Uterus (tissue), 2 donors: ENCODE measurements at regions not wholly inside any gene's neighbourhood (a gene's known extent, or its start where the extent isn't known, plus 50 kb on each side); places are given as distances from the start of the nearest gene placed in this dataset.

Experiments used
- CTCF ChIP-seq, 4 experiments: fragments of 200-600 bp in 2 of 4; fragments of 450-650 bp in 2 of 4; sonication (generic) in 2 of 4; IDR thresholded peaks; one replicate each; pipeline ENCODE4 v1.5.1; 2016 to 2019; ENCODE audit warnings: antibody characterized with exemption in 4 of 4, mild to moderate bottlenecking in 2 of 4, moderate library complexity in 1 of 4
- POLR2A ChIP-seq, 2 donors: fragments of 450-650 bp; IDR thresholded peaks; one replicate each; pipeline ENCODE4 v1.6.1; 2016; ENCODE audit warnings: antibody characterized with exemption in 2 of 2, mild to moderate bottlenecking in 1 of 2, moderate library complexity in 1 of 2

- TF ChIP-seq CTCF (IDR thresholded peaks at IDR 0.05) (no peak), POLR2A (IDR thresholded peaks at IDR 0.05) (no peak)
These were observed 714.5 kb downstream of the UQCRFS1 start for GRCh38 chr19:28498404-28498976.
